AG04449 (cell line): ENCODE measurements at regions not wholly inside any gene's neighbourhood (a gene's known extent, or its start where the extent isn't known, plus 50 kb on each side); places are given as distances from the start of the nearest gene placed in this dataset.
"Not testable (repeated sequence)": the region's sequence is repeated elsewhere in the genome, so short reads cannot be mapped to it uniquely, and the experiment has no call there.

ENCODE experiments used
- CTCF ChIA-PET: fragments of 350-600 bp; formaldehyde crosslinking; extraction: SDS; loops from one replicate; lab custom pipeline; 2021; ENCODE audit warnings: antibody characterized with exemption; lab: Yijun Ruan, JAX
- POLR2A ChIA-PET: fragments of 400-600, 350-600 bp; formaldehyde crosslinking; extraction: SDS; loops from one replicate; lab custom pipeline; 2020; ENCODE audit warnings: antibody characterized with exemption, inconsistent platforms; lab: Yijun Ruan, JAX
- DNase-seq: peaks from one replicate; pipeline ENCODE4 v3.0.0-alpha.2; 2010; ENCODE audit warnings: low read depth, low spot score
- H3K4me3 ChIP-seq: 2 replicates; pipeline ENCODE4 v1.5.1; 2011; ENCODE audit warnings: low read depth, mild to moderate bottlenecking, control low read depth, low read length
- CTCF ChIP-seq: IDR thresholded peaks from one replicate; pipeline ENCODE4 v1.5.1; 2011; ENCODE audit warnings: mild to moderate bottlenecking, moderate library complexity, low read length, control low read depth, inconsistent platforms; ENCODE audit not compliant: insufficient read depth; ENCODE audit errors: missing control alignments

GRCh38 chr10:44126291-44126717 lies 258.6 kb downstream of the CXCL12 start:
- no peak for TF ChIP-seq CTCF
- ChIA-PET POLR2A (no interaction called here), CTCF (interaction anchor here (0.6 kb wide), 1 partner anchor 444 kb away, joined by 3 read pairs; no protein-coding TSS in a partner anchor)
- no peak for DNase-seq
- H3K4me3 ChIP-seq: no peak overlapping the region

- POLR2A ChIA-PET: no interaction called here
- no peak for TF ChIP-seq CTCF
- CTCF ChIA-PET: no interaction called here
- H3K4me3 ChIP-seq: no peak overlapping the region
- peak; percentile 67 for DNase-seq
These were observed 259.0 kb downstream of the CXCL12 start for GRCh38 chr10:44125879-44126278.

GRCh38 chr10:44118500-44118899 lies 266.4 kb downstream of the CXCL12 start:
- CTCF ChIA-PET: no interaction called here
- POLR2A ChIA-PET: no interaction called here
- no peak for DNase-seq
- no peak overlapping the region for H3K4me3 ChIP-seq
- TF ChIP-seq CTCF: no peak

GRCh38 chr10:44116474-44116873 lies 268.4 kb downstream of the CXCL12 start:
- POLR2A ChIA-PET: no interaction called here
- DNase-seq: no peak
- no peak for TF ChIP-seq CTCF
- CTCF ChIA-PET: no interaction called here
- H3K4me3 ChIP-seq: no peak overlapping the region

GRCh38 chr10:44115516-44115915 lies 269.4 kb downstream of the CXCL12 start:
- DNase-seq: no peak
- no peak overlapping the region for H3K4me3 ChIP-seq
- no peak for TF ChIP-seq CTCF
- CTCF ChIA-PET: interaction anchor here (1.2 kb wide), 1 partner anchor 14 kb away, joined by 3 read pairs; no protein-coding TSS in a partner anchor
- POLR2A ChIA-PET: no interaction called here

- no peak for DNase-seq
- CTCF ChIA-PET: interaction anchor here (1.2 kb wide), 1 partner anchor 13 kb away, joined by 3 read pairs; no protein-coding TSS in a partner anchor
- POLR2A ChIA-PET: no interaction called here
- H3K4me3 ChIP-seq: no peak overlapping the region
- no peak for TF ChIP-seq CTCF
These were observed 270.5 kb downstream of the CXCL12 start for GRCh38 chr10:44114441-44114840.

- H3K4me3 ChIP-seq, DNase-seq, CTCF ChIA-PET, POLR2A ChIA-PET: not testable (repeated sequence)
These were observed 272.6 kb downstream of the CXCL12 start for GRCh38 chr10:44112280-44112679.
